CD4-positive, alpha-beta memory T cell (primary cell): ENCODE measurements at regions not wholly inside any gene's neighbourhood (a gene's known extent, or its start where the extent isn't known, plus 50 kb on each side); places are given as distances from the start of the nearest gene placed in this dataset.

Experiments
- CTCF ChIA-PET: fragments of 350-600 bp; sonication (Branson Sonifier 250); formaldehyde crosslinking; loops from one replicate; lab custom pipeline; 2021; ENCODE audit warnings: inconsistent platforms; ENCODE audit not compliant: partially characterized antibody; lab: Charles Lee
- POLR2A ChIA-PET: fragments of 350-600 bp; sonication (Branson Sonifier 250); formaldehyde crosslinking; loops from one replicate; lab custom pipeline; 2021; ENCODE audit not compliant: partially characterized antibody; lab: Charles Lee
- DNase-seq, 5 donors: peaks; one replicate each; pipeline versions ENCODE4 v3.0.0 to v3.0.0-alpha.2; 2020 to 2022; ENCODE audit warnings: mixed read lengths in 1 of 5
- H3K27ac ChIP-seq: one replicate; pipeline ENCODE4 v1.7.0; 2013; ENCODE audit warnings: low read depth, low read length
- H3K27me3 ChIP-seq: 2 replicates; pipeline ENCODE4 v1.7.0; 2013; ENCODE audit warnings: mild to moderate bottlenecking, low read length, moderate library complexity; ENCODE audit not compliant: insufficient read depth
- H3K36me3 ChIP-seq: 2 replicates; pipeline ENCODE4 v1.7.0; 2013; ENCODE audit warnings: mild to moderate bottlenecking, low read length, moderate library complexity; ENCODE audit not compliant: insufficient read depth
- H3K4me1 ChIP-seq: 2 replicates; pipeline ENCODE4 v1.7.0; 2013; ENCODE audit warnings: mild to moderate bottlenecking, low read length, moderate library complexity; ENCODE audit not compliant: insufficient read depth
- H3K4me3 ChIP-seq, 2 donors: one replicate each; pipeline ENCODE4 v1.7.0; 2013; ENCODE audit warnings: low read length in 2 of 2, mild to moderate bottlenecking in 1 of 2
- H3K9me3 ChIP-seq, 2 donors: one replicate each; pipeline ENCODE4 v1.7.0; 2013; ENCODE audit warnings: low read length in 2 of 2, control low read depth in 1 of 2; ENCODE audit not compliant: control insufficient read depth in 1 of 2
- H3K27ac Mint-ChIP-seq, 7 donors: one replicate each; pipeline ENCODE4 v1.8.0; 2020 to 2021; ENCODE audit warnings: mixed read lengths in 7 of 7, mild to moderate bottlenecking in 6 of 7, inconsistent platforms in 3 of 7, moderate library complexity in 3 of 7
- H3K27me3 Mint-ChIP-seq, 2 donors: one replicate each; pipeline ENCODE4 v1.8.0; 2020 to 2021; ENCODE audit warnings: mixed read lengths in 2 of 2
- H3K36me3 Mint-ChIP-seq, 2 donors: one replicate each; pipeline ENCODE4 v1.8.0; 2020 to 2021; ENCODE audit warnings: mixed read lengths in 2 of 2, inconsistent platforms in 1 of 2, mild to moderate bottlenecking in 1 of 2
- H3K4me1 Mint-ChIP-seq, 4 donors: one replicate each; pipeline ENCODE4 v1.8.0; 2020 to 2021; ENCODE audit warnings: mixed read lengths in 4 of 4, mild to moderate bottlenecking in 1 of 4
- H3K4me3 Mint-ChIP-seq, 8 donors: one replicate each; pipeline ENCODE4 v1.8.0; 2020 to 2021; ENCODE audit warnings: mixed read lengths in 8 of 8, mild to moderate bottlenecking in 7 of 8, moderate library complexity in 6 of 8, inconsistent platforms in 3 of 8
- H3K9me3 Mint-ChIP-seq, 8 donors: one replicate each; pipeline ENCODE4 v1.8.0; 2020 to 2021; ENCODE audit warnings: mixed read lengths in 8 of 8, mild to moderate bottlenecking in 5 of 8, inconsistent platforms in 3 of 8, moderate library complexity in 1 of 8
- intact Hi-C: fragments of 100-400 bp; cut with micrococcal nuclease; formaldehyde crosslinking; loops from one replicate; pipeline ENCODE4 v1.15.1; 2023

GRCh38 chr21:33127154-33127867, 57.4 kb downstream of the OLIG1 start:
- Histone ChIP-seq H3K27ac (no peak overlapping the region), H3K4me3 (peak overlapping the region in 1 of 2 donors; percentile 20), H3K36me3 (no peaks in the 10 kb centered on the region), H3K9me3 (no peaks in the 10 kb centered on the region), H3K27me3 (no peaks in the 10 kb centered on the region), H3K4me1 (peaks cover 7% of the 10 kb centered on the region)
- POLR2A ChIA-PET: no interaction called here
- Mint-ChIP-seq H3K27ac (no peak overlapping the region), H3K9me3 (no peaks in the 10 kb centered on the region), H3K4me3 (peak overlapping the region in 7 of 8 donors; percentile 73 to 82 (median 75)), H3K4me1 (peaks cover 4 to 7% (median 6%) of the 10 kb centered on the region in 4 donors), H3K36me3 (no peaks in the 10 kb centered on the region), H3K27me3 (peaks cover 12 to 25% of the 10 kb centered on the region in 2 donors)
- DNase-seq: peak; percentile 31 to 48 (median 41)
- intact Hi-C loops: loop anchor here (1.0 to 2.0 kb wide), 5 partner anchors 70 to 295 kb away; no protein-coding TSS in a partner anchor
- CTCF ChIA-PET: interaction anchor here (0.6 to 4.3 kb wide), 19 partner anchors 16 to 486 kb away, joined by 3 to 29 read pairs (median 3); no protein-coding TSS in a partner anchor

GRCh38 chr21:33127868-33128242, 57.9 kb downstream of the OLIG1 start:
- no peaks in the 10 kb centered on the region for H3K9me3 ChIP-seq
- Mint-ChIP-seq H3K4me1 (peaks cover 4 to 8% (median 6%) of the 10 kb centered on the region in 4 donors), H3K36me3 (no peaks in the 10 kb centered on the region), H3K4me3 (no peak overlapping the region), H3K9me3 (no peaks in the 10 kb centered on the region), H3K27me3 (peaks cover 12 to 26% of the 10 kb centered on the region in 2 donors), H3K27ac (no peak overlapping the region)
- no peak overlapping the region for H3K4me3 ChIP-seq
- DNase-seq: no peak
- ChIA-PET POLR2A (no interaction called here), CTCF (interaction anchor here (0.6 to 4.3 kb wide), 15 partner anchors 17 to 477 kb away, joined by 3 to 29 read pairs (median 5); no protein-coding TSS in a partner anchor)
- H3K36me3 ChIP-seq: no peaks in the 10 kb centered on the region
- intact Hi-C loops: loop anchor here (1.0 to 2.0 kb wide), 5 partner anchors 69 to 296 kb away; no protein-coding TSS in a partner anchor
- no peak overlapping the region for H3K27ac ChIP-seq
- H3K4me1 ChIP-seq: peaks cover 7% of the 10 kb centered on the region
- no peaks in the 10 kb centered on the region for H3K27me3 ChIP-seq

- intact Hi-C loops: no loop called here
- peaks cover 7% of the 10 kb centered on the region for H3K4me1 ChIP-seq
- H3K4me1 Mint-ChIP-seq: peaks cover 4 to 8% (median 6%) of the 10 kb centered on the region in 4 donors
- no peak overlapping the region for H3K27ac Mint-ChIP-seq
- ChIA-PET CTCF (interaction anchor here (1.0 to 4.3 kb wide), 4 partner anchors 9 to 300 kb away, joined by 3 to 29 read pairs (median 14); no protein-coding TSS in a partner anchor), POLR2A (no interaction called here)
- no peaks in the 10 kb centered on the region for H3K36me3 ChIP-seq
- no peaks in the 10 kb centered on the region for H3K9me3 Mint-ChIP-seq
- no peaks in the 10 kb centered on the region for H3K36me3 Mint-ChIP-seq
- peaks cover 12 to 26% of the 10 kb centered on the region in 2 donors for H3K27me3 Mint-ChIP-seq
- no peak for DNase-seq
- no peak overlapping the region for H3K27ac ChIP-seq
- no peak overlapping the region for H3K4me3 ChIP-seq
- H3K4me3 Mint-ChIP-seq: no peak overlapping the region
- no peaks in the 10 kb centered on the region for H3K27me3 ChIP-seq
- H3K9me3 ChIP-seq: no peaks in the 10 kb centered on the region
Measured at GRCh38 chr21:33128538-33128937, 58.6 kb downstream of the OLIG1 start.

- Mint-ChIP-seq H3K4me3 (no peak overlapping the region), H3K27me3 (peaks cover 12 to 28% of the 10 kb centered on the region in 2 donors), H3K36me3 (no peaks in the 10 kb centered on the region), H3K27ac (no peak overlapping the region), H3K9me3 (no peaks in the 10 kb centered on the region), H3K4me1 (peaks cover 3 to 5% (median 4%) of the 10 kb centered on the region in 4 donors)
- ChIA-PET POLR2A (interaction anchor here (1.1 kb wide), 1 partner anchor 54 kb away, joined by 3 read pairs; no protein-coding TSS in a partner anchor), CTCF (interaction anchor here (0.6 to 7.0 kb wide), 10 partner anchors 10 to 313 kb away, joined by 3 to 41 read pairs (median 4); partner anchors contain the start of gene IFNAR1)
- no peak overlapping the region for H3K4me3 ChIP-seq
- no peak overlapping the region for H3K27ac ChIP-seq
- intact Hi-C loops: loop anchor here (1.0 kb wide), 1 partner anchor 65 kb away; no protein-coding TSS in a partner anchor
- peaks cover 5% of the 10 kb centered on the region for H3K4me1 ChIP-seq
- DNase-seq: peak in 1 of 5 donors; percentile 5
- H3K27me3 ChIP-seq: peaks cover 3% of the 10 kb centered on the region
- H3K36me3 ChIP-seq: no peaks in the 10 kb centered on the region
- no peaks in the 10 kb centered on the region for H3K9me3 ChIP-seq
Measured at GRCh38 chr21:33132054-33132453, 62.1 kb downstream of the OLIG1 start.

GRCh38 chr21:33133892-33134291, 64.0 kb downstream of the OLIG1 start:
- no peak overlapping the region for H3K4me3 Mint-ChIP-seq
- Histone ChIP-seq H3K36me3 (no peaks in the 10 kb centered on the region), H3K4me1 (no peaks in the 10 kb centered on the region), H3K4me3 (no peak overlapping the region), H3K27me3 (peaks cover 3% of the 10 kb centered on the region), H3K9me3 (no peaks in the 10 kb centered on the region), H3K27ac (no peak overlapping the region)
- intact Hi-C loops: no loop called here
- peaks cover 0 to 3% (median 0%) of the 10 kb centered on the region in 4 donors for H3K4me1 Mint-ChIP-seq
- CTCF ChIA-PET: interaction anchor here (1.5 to 7.0 kb wide), 3 partner anchors 47 to 65 kb away, joined by 3 to 41 read pairs (median 5); no protein-coding TSS in a partner anchor
- H3K27me3 Mint-ChIP-seq: peaks cover 8 to 17% of the 10 kb centered on the region in 2 donors
- POLR2A ChIA-PET: no interaction called here
- H3K9me3 Mint-ChIP-seq: no peaks in the 10 kb centered on the region
- no peaks in the 10 kb centered on the region for H3K36me3 Mint-ChIP-seq
- no peak overlapping the region for H3K27ac Mint-ChIP-seq
- no peak for DNase-seq

- H3K36me3 ChIP-seq: no peaks in the 10 kb centered on the region
- H3K27me3 Mint-ChIP-seq: peaks cover 9 to 11% of the 10 kb centered on the region in 2 donors
- H3K36me3 Mint-ChIP-seq: no peaks in the 10 kb centered on the region
- H3K4me1 ChIP-seq: no peaks in the 10 kb centered on the region
- ChIA-PET CTCF (interaction anchor here (7.0 kb wide), 1 partner anchor 61 kb away, joined by 41 read pairs; no protein-coding TSS in a partner anchor), POLR2A (no interaction called here)
- intact Hi-C loops: no loop called here
- H3K9me3 Mint-ChIP-seq: no peaks in the 10 kb centered on the region
- no peak overlapping the region for H3K27ac Mint-ChIP-seq
- peaks cover 0 to 3% (median 0%) of the 10 kb centered on the region in 4 donors for H3K4me1 Mint-ChIP-seq
- H3K27ac ChIP-seq: no peak overlapping the region
- no peak for DNase-seq
- peaks cover 3% of the 10 kb centered on the region for H3K27me3 ChIP-seq
- H3K4me3 Mint-ChIP-seq: no peak overlapping the region
- no peak overlapping the region for H3K4me3 ChIP-seq
- H3K9me3 ChIP-seq: no peaks in the 10 kb centered on the region
Measured at GRCh38 chr21:33135925-33136324, 66.0 kb downstream of the OLIG1 start.

GRCh38 chr21:33136847-33137502, 67.0 kb downstream of the OLIG1 start:
- H3K4me1 Mint-ChIP-seq: peaks cover 0 to 1% (median 0%) of the 10 kb centered on the region in 4 donors
- intact Hi-C loops: no loop called here
- H3K4me3 Mint-ChIP-seq: no peak overlapping the region
- no peak for DNase-seq
- ChIA-PET CTCF (interaction anchor here (7.0 kb wide), 1 partner anchor 60 kb away, joined by 41 read pairs; no protein-coding TSS in a partner anchor), POLR2A (no interaction called here)
- Histone ChIP-seq H3K9me3 (no peaks in the 10 kb centered on the region), H3K4me3 (no peak overlapping the region), H3K36me3 (no peaks in the 10 kb centered on the region), H3K27me3 (peaks cover 3% of the 10 kb centered on the region), H3K27ac (no peak overlapping the region), H3K4me1 (no peaks in the 10 kb centered on the region)
- H3K27me3 Mint-ChIP-seq: peaks cover 3 to 7% of the 10 kb centered on the region in 2 donors
- no peaks in the 10 kb centered on the region for H3K9me3 Mint-ChIP-seq
- no peak overlapping the region for H3K27ac Mint-ChIP-seq
- no peaks in the 10 kb centered on the region for H3K36me3 Mint-ChIP-seq
